ENCODE measurements at regions not wholly inside any gene's neighbourhood (a gene's known extent, or its start where the extent isn't known, plus 50 kb on each side); places are given as distances from the start of the nearest gene placed in this dataset.
"Not testable (repeated sequence)": the region's sequence is repeated elsewhere in the genome, so short reads cannot be mapped to it uniquely, and the experiment has no call there.

GRCh38 chr10:78096486-78096885 is 62.8 kb downstream of the RPS24 start:
- DNase-seq (ENCODE audit: low spot score): not testable (repeated sequence)

DNA sequence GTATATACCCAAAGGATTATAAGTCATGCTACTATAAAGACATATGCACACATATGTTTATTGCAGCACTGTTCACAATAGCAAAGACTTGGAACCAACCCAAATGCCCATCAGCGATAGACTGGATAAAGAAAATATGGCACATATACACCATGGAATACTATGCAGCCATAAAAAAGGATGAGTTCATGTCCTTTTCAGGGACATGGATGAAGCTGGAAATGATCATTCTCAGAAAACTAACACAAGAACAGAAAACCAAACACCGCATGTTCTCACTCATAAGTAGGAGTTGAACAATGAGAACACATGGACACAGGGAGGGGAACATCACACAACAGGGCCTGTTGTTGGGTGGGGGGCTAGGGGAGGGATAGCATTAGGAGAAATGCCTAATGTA is 68.9 kb downstream of the RPS24 start:
- DNase-seq (ENCODE audit: low spot score): not testable (repeated sequence)

DNA sequence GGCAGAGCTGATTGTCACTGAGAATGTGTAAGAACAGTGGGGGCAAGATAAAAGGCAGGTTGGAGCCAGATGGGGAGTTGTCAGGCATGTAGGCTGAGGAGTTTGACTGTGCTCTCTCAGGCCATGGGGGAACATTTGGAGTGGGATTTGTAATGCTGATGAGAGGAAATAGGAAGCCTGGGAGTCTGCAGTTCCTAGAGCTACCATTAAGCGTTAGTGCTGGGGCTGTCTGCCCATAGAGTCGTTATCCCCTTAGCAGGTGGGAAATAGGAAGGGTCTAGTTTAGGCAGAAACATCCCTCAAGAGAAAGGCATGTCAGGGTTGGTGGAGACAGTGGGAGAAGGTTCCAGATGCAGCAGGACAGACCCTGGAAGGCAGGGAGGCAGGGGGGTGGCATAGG is 75.5 kb downstream of the RPS24 start:
- no peak for DNase-seq (ENCODE audit: low spot score)

DNA sequence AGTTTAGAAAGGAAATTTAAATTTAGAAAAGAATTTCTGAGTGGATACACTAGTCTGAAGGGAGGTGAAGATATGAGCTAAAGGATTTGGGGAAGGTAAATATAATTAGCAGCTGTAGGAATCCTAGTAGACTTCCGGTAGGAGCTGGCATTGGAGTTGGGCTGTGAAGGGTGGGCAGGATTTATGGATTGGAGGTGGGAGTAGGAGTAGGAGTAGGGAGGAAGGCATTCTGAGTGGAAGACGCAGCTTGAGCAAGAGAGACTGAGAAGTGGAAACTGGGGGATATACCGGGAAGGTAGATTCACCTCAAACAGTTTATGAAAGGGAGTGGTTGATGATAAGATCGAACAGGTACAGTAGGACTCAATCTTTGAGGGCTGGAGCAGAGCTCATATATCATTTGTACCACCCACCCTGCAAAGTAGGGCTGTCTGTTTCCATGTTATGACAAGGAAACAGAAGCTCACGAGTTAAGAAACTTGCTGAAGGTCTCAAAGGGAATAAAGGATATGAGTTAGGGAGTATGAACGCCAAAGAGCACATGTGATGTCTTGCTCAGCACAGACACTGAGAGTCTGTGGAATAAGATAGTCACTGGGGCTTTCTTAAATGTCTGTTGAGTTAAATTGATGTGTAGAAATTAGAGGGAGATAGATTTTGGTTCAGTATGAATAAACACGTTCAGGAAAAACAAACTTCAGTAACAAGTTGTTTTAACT is 81.6 kb downstream of the RPS24 start:
- DNase-seq (ENCODE audit: low spot score): no peak

DNA sequence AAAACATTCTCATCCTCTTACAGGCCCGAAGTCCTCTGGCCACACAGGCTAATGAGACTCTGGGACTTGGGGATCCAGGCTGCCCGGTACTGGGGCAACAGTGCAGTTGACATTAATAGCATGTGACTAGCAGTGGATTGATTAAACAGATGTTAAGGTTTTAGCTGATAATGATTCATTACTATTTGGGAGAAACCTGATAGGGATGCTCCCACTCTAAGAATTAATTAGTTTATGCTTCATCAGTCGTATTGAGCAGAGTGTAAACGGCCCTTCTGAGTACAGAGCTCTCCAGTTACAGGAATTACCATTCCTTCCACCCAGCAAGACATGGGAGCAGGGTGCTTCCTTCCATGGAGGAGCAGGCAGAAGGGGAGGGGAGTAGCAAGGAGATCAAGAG is 82.7 kb downstream of the RPS24 start:
- no peak for DNase-seq (ENCODE audit: low spot score)

GRCh38 chr10:78118591-78118990 is 84.9 kb downstream of the RPS24 start:
- no peak for DNase-seq (ENCODE audit: low spot score)

- no peak for DNase-seq (ENCODE audit: low spot score)
These were observed 88.1 kb downstream of the RPS24 start for GRCh38 chr10:78121801-78122200.

DNA sequence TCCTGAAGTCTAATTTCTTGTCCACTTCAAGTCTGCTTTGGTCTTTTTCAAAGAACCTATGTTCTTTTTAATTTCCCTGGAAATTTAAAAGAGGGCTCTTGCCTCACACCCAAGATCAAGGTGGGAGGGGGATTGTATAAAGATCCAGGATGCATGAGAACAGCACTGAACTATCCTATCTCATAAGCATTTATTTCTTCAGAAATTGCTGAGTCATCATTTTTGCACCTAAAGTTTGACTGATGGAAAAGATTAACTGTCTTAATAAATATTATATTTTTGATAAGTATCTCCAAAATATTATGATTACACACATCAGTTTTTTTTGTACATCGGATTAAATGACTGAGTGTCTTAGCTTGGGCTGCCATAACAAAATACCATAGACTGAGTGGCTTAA is 90.5 kb downstream of the RPS24 start:
- no peak for DNase-seq (ENCODE audit: low spot score)

DNA sequence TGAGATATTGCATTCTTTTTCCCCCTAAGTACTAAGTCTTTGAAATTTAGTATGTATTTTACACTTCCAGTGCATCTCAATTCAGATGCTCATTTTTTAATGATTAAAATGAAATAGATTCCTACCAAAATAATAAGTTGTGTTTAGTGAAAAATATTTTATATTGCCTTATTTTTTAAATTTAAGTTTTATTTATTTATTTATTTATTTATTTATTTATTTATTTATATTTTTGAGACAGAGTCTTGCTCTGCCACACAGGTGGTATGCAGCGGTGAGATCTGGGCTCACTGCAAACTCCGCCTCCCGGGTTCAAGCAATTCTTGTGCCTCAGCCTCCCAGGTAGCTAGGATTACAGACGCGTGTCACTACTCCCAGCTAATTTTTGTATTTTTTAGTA is 95.5 kb downstream of the RPS24 start:
- DNase-seq (ENCODE audit: low spot score): no peak

DNA sequence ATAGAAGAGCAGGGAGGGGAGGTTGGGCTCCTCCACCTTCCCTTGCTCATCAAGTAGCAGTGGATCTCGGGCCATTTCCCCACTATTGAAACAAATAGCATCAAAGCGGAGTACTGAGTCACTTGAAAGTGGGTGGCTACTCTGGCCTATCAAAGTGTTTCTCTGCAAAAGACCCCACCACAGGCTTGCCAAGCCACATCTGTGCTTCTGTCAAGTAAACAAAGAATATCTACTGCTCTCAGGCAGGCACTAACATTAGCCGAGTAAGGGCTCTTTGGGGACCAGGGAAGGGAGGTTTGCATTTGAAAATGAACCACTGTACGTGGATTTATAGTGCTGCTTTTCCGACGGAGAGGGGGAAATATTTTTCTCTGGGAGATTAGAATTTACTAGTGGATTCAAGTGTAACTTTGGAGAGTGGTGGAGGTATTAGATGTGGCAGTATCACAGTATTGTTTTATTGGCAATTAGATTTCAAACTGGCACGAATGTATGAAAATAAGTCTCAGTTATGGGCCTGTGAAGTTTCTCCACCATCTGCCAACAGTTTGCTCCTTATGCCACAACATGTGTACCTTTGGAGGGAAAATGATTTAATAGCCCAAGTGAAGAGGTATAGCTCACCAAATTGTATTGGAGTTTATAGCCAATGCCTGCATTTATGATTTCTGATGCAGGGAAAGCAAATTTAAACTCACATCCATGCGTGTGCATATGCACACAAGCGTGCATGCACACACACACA is 97.5 kb downstream of the RPS24 start:
- DNase-seq (ENCODE audit: low spot score): no peak

DNA sequence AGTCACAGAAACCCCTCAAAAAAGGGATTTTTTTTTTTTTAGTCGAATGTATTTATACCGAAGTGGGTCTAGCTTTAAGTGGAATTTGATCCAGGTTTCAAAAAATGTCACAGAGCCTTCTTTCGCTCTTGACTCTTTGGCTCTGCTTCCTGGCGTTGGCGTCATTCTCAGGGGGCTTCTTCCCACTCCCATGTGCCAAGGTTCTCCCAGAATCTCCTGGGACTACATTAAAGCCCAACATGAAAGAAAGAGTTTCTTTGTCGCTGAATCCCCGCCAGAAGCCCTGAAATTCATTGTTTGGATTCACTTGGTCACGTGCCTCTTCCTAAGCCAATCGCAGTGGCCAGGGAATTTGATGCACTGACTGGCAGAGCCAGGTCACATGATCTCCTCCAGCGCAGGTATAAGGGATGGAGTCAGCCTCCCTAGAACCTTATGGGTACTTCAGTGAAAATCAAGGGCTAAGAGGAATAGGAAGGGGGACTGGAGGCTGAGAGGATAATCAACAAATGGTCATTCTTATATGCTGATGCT is 101.2 kb downstream of the RPS24 start:
- DNase-seq (ENCODE audit: low spot score): no peak

- no peak for DNase-seq (ENCODE audit: low spot score)
These were observed 103.5 kb downstream of the RPS24 start for GRCh38 chr10:78137147-78137546.

GRCh38 chr10:78139341-78139740 is 105.7 kb downstream of the RPS24 start:
- no peak for DNase-seq (ENCODE audit: low spot score)

DNA sequence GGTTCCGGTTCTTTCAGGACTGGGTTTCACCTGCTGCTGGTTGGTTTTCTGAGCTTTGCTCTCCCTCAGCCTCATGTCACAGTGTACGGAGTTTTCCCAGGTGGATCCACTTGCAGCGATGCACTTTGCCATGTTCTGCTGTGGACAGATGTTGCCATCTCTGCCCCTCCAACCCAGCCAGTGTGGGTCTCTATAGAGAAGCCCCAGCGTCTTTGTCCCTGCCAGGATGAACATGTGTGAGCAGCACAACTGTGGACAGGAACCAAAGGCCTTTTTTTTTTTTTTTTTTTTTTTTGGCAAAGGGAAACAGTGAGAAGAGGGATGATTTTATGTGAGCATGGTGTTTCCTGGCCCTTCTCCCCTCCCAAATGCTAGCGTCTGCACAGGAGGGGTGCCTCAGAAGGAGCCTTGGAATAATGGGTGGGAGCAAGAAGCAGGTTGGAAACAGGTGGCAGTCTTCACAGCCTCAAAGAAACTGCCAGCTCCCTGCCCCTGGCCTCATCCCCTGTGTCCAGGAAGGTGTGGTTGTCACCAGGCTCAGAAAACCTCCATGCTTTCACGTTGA is 106.5 kb downstream of the RPS24 start:
- DNase-seq (ENCODE audit: low spot score): no peak

GRCh38 chr10:78143576-78143975 is 109.9 kb downstream of the RPS24 start:
- DNase-seq (ENCODE audit: low spot score): no peak

DNA sequence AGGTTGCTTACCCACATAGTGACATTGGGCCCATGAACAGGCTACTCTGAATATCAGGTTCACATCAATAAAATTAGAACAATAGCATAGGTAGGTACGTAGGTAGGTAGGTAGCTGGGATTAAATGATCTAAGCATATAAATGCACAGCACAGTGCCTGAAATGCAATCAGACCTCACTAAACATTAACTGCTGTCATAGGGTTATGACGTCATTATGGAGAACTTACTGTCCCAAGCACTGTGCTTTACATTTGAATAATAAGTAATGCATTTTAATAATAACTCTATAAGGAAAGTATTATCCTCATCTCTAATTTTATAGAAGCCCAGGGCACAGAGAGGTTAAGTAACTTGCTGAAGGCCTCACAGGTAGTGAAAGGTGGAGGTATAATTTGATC is 112.5 kb downstream of the RPS24 start:
- DNase-seq (ENCODE audit: low spot score): no peak

DNA sequence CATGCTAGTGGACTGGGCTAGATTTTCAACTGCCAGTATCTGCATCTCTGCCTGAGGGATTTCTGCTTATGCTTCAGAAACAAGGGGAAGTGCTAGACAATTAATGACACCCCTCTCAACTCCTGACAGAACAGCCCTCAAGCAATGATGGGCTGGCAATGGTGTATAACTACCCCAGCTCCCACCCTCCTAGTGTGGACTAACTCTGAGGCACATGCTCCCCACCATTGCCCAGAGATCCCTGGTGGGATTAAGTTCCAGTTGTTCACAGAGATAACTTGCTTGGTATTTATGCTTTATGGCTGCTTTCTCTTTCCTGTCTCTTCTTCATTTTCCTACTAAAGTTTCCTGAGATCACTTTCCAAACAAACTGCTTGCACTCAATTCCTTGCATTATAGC is 113.5 kb downstream of the RPS24 start:
- no peak for DNase-seq (ENCODE audit: low spot score)

GRCh38 chr10:78148216-78148960 is 114.7 kb downstream of the RPS24 start:
- DNase-seq (ENCODE audit: low spot score): no peak

DNA sequence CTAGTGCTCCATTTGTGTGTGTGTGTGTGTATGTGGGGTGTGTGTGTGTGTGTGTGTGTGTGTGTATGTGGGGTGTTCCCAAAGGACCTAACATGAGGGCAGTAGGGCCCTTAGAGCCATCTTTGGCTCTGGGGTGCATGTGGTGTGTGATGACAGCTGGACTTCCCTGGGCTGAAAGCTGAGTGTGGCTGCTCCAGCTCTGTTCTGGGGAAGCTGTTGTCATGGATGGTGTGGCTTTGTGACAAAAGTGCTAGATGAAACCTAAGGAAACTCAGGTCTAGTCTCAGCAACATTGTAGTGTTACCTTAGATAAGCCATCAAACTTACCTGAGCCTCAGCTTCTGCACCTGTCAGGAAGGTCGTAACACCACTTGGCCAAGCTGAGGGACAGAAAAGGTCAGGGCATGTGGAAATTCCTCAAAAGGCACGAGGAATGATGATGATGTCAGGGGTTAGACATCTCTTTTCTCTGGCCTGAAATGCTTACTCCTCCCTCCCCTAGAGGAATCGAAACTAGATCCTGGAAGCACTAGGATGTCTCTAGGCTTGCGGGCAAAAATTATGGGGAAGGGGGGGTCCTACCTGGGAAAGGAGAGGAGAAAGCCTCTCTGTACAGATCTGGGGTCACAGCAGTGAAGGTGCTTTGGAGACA is 115.4 kb downstream of the RPS24 start:
- no peak for DNase-seq (ENCODE audit: low spot score)

- no peak for DNase-seq (ENCODE audit: low spot score)
These were observed 117.1 kb downstream of the RPS24 start for GRCh38 chr10:78150756-78151155.

DNA sequence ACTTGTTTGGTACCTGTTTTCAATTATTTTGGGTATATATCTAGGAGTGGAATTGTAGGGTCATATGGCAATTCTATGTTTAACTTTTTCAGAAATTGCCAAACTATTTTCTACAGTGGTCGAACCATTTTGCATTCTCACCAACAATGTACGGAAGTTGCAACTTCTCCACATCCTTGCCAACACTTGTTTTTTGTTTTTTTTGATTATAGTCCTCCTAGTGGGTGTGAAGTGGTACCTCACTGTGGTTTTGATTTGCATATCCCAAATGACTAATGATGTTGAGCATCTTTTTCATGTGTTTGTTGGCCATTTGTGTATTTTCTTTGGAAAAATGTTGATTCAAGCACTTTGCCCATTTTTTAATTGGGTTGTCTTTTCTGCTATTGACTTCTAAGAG is 122.1 kb downstream of the RPS24 start:
- no peak for DNase-seq (ENCODE audit: low spot score)

DNA sequence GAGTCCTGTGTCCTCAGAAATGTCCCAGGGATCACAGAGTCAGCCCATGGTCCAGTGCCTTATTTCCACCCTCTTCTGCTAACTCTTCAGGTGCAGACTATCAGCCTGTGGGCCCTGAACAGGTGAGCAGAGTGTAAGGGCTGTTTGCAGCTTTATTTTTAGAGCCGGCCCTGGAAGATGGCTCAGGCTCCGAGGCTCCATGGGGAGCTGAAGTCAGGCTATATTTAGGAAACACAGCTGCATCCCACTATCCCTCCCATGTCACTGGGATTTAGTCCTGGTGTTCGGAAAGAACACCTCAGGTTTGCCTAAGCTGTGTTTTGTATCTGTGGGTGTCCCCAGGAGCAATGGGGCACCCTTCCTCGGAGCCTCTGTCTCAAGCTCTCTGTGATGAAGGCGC is 126.9 kb downstream of the RPS24 start:
- DNase-seq (ENCODE audit: low spot score): no peak
